ENCODE measurements at regions not wholly inside any gene's neighbourhood (a gene's known extent, or its start where the extent isn't known, plus 50 kb on each side); places are given as distances from the start of the nearest gene placed in this dataset.

DNA sequence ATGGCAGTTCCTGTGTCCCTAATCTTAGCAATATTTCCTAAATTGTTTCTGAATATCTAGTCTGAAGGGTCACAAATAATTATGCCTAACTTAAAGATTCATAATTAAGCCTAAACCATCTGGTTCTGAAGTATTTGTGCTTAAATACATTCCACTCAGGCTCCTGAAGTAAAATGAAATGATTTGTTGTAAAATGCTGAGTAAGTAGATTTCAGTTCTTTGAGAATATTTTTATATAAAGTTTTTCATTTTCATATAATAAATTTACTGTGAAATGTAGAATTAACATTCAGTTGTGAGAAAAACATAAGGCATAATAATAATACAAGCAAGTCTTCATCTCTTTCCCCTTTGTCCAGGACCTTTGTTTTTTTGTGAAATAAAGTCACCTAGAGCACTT, 330.6 kb upstream of the IMPG1 start:
- TF ChIP-seq, protein P1, sequence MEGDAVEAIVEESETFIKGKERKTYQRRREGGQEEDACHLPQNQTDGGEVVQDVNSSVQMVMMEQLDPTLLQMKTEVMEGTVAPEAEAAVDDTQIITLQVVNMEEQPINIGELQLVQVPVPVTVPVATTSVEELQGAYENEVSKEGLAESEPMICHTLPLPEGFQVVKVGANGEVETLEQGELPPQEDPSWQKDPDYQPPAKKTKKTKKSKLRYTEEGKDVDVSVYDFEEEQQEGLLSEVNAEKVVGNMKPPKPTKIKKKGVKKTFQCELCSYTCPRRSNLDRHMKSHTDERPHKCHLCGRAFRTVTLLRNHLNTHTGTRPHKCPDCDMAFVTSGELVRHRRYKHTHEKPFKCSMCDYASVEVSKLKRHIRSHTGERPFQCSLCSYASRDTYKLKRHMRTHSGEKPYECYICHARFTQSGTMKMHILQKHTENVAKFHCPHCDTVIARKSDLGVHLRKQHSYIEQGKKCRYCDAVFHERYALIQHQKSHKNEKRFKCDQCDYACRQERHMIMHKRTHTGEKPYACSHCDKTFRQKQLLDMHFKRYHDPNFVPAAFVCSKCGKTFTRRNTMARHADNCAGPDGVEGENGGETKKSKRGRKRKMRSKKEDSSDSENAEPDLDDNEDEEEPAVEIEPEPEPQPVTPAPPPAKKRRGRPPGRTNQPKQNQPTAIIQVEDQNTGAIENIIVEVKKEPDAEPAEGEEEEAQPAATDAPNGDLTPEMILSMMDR (IDR thresholded peaks at IDR 0.05; ENCODE audit: borderline replicate concordance, extremely low read depth, low read length, poor library complexity, severe bottlenecking): no peak
- no peak for TF ChIP-seq EZH2 (IDR thresholded peaks at IDR 0.05; ENCODE audit: borderline replicate concordance, low read depth, low read length, severe bottlenecking)

All from DND-41 (cell line).